ENCODE measurements at regions not wholly inside any gene's neighbourhood (a gene's known extent, or its start where the extent isn't known, plus 50 kb on each side); places are given as distances from the start of the nearest gene placed in this dataset.

DNA sequence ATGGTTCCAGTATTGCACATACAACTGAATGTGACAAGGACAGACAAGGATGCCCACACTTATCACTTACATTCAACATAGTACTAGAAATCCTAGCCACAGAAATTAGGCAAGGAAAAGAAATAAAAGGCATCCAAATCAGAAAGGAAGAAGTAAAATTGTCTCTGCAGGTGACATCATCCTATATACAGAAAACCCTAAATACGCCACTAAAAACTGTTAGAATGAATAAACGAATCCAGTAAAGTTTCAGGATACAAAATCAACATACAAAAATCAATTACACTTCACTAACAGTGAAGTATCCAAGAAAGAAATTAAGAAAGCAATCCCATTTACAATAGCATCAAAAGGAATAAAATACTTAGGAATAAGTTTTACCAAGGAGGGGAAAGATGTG is 66.1 kb downstream of the FAM217A start:
- DNase-seq (ENCODE audit: low spot score), result no peak
- Mint-ChIP-seq H3K4me3 (no peak overlapping the region), H3K36me3 (peaks cover 13% of the 10 kb centered on the region), H3K27me3 (no peaks in the 10 kb centered on the region), H3K4me1 (ENCODE audit: low read depth in 2 of 2) (peaks cover 32 to 57% of the 10 kb centered on the region in 2 donors), H3K9me3 (no peaks in the 10 kb centered on the region), H3K27ac (no peak overlapping the region)
- no peak for ATAC-seq

DNA sequence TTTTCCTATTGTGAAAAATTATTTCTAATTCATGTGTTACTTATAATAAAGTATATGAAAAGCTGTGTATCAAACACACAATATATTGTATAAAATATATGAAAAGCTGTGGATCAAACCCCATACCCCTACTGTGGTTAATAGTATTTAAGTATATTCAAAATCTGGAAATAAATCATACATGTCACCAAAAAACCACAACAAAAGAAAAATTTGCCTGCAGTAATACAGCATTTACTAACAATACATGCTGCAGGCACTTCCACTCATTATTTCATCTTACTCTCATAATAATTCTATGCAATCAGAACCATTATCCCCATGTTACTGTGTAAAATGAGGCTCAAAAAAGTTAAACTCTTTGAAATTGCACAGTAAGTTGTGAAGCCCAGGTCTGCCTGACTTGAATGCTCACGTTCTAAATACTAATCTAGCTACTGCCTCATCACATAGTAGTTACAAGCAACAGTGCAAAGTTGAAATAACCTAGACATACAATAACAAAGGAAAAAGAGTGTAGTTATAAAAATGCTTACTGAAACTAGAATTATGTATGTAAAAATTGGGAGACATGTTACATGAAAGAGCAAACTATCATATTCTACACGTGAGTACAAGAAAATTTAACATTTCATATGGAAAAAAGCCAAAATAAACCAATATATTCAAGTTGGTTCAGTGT is 61.7 kb downstream of the FAM217A start:
- Mint-ChIP-seq H3K9me3 (no peaks in the 10 kb centered on the region), H3K4me1 (ENCODE audit: low read depth in 2 of 2) (peaks cover 37 to 57% of the 10 kb centered on the region in 2 donors), H3K27ac (peak overlapping the region; percentile 89 to 95)

DNA sequence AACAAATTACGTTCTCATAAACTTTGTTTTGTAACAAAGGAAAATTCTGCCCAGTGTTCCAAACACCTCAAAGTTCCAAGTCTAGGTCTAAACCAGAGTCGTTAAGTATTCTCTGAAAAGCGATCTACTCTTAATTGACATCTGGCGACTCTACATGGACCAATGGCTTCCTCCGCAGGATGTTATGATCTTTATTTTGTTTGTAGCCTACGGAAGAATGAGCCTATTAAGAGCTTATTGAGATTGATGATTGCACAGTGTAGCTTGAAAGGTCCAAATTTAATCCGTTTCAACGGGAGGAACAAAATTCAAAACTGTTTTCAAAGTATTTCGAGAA is 61.1 kb downstream of the FAM217A start:
- Mint-ChIP-seq H3K9me3 (no peaks in the 10 kb centered on the region), H3K27ac (peak overlapping the region; percentile 89 to 95), H3K4me3 (peak overlapping the region; percentile 94), H3K27me3 (no peaks in the 10 kb centered on the region), H3K4me1 (ENCODE audit: low read depth in 2 of 2) (peaks cover 35 to 57% of the 10 kb centered on the region in 2 donors), H3K36me3 (peaks cover 6% of the 10 kb centered on the region)
- DNase-seq (ENCODE audit: low spot score) (no peak), ATAC-seq (no peak)

More for the DNA sequence above, 61.7 kb downstream of the FAM217A start:
- ATAC-seq (no peak), DNase-seq (ENCODE audit: low spot score) (no peak)
- Mint-ChIP-seq H3K36me3 (peaks cover 12% of the 10 kb centered on the region), H3K27me3 (no peaks in the 10 kb centered on the region), H3K4me3 (peak overlapping the region; percentile 94)

DNA sequence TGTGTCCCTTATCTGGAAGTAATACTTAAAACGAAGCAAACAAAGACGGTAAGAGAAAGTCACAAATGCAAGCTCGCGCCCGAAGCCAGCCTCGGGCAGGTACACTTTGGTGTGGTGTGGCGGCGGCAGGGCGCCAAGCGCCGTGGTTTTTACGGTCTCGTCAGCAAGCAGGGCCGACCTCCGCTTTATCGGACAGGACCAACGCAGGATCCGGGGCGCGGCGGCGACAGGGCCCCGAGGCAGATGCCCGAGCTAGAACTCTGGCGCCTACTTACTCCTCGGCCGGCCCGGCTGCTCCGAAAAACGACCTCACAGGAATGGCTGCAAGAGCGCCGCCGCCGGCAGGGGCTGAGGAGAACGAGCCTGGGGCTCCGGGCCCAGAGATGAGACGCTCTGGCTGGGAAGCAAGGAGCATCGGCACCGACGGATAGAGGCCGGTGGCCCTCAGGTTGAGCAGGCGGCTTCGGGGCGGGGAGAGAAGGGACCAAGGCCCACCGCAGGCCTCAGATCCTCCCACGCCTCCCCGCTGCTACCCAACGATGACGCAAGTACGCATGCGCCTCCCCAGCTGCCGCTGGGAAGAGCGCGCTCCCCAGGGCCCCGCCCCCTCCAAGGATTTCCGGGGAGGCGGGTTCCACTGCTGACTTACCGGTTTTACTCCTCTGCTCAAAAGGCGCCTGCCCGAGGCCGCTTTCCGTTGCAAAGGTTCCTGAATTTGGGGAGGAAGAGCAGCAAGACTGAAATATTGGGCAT is 60.6 kb downstream of the FAM217A start:
- Mint-ChIP-seq H3K27me3 (no peaks in the 10 kb centered on the region), H3K9me3 (no peaks in the 10 kb centered on the region), H3K36me3 (peaks cover under 1% of the 10 kb centered on the region), H3K4me1 (ENCODE audit: low read depth in 2 of 2) (peaks cover 38 to 58% of the 10 kb centered on the region in 2 donors), H3K27ac (peak overlapping the region; percentile 89 to 95), H3K4me3 (peak overlapping the region; percentile 94)
- peak; percentile 87 to 91 for ATAC-seq
- DNase-seq (ENCODE audit: low spot score), result peak; percentile 98

All from natural killer cell treated with Interleukin-12 subunit alpha and Interleukin-12 subunit beta and Interleukin-15 and Interleukin-18, amount 100 ng/mL, for 72 hours (primary cell).